ENCODE measurements at regions not wholly inside any gene's neighbourhood (a gene's known extent, or its start where the extent isn't known, plus 50 kb on each side); places are given as distances from the start of the nearest gene placed in this dataset.

DNA sequence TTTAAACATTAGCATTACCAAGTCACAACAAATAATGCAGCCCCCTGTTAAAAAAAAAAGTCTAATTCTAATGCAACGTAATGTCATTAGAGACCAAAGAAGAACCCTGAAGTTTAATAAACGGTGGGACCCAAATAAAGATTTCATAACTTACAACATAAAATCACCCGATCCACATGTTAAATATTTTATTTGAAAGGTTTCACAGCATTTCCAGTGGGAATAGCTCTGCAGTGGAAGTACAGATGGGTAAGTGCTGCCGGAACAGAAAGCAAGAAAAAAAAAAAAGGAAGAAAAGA lies 320.6 kb upstream of the ZMIZ1 start:
- TF ChIP-seq, protein P1, sequence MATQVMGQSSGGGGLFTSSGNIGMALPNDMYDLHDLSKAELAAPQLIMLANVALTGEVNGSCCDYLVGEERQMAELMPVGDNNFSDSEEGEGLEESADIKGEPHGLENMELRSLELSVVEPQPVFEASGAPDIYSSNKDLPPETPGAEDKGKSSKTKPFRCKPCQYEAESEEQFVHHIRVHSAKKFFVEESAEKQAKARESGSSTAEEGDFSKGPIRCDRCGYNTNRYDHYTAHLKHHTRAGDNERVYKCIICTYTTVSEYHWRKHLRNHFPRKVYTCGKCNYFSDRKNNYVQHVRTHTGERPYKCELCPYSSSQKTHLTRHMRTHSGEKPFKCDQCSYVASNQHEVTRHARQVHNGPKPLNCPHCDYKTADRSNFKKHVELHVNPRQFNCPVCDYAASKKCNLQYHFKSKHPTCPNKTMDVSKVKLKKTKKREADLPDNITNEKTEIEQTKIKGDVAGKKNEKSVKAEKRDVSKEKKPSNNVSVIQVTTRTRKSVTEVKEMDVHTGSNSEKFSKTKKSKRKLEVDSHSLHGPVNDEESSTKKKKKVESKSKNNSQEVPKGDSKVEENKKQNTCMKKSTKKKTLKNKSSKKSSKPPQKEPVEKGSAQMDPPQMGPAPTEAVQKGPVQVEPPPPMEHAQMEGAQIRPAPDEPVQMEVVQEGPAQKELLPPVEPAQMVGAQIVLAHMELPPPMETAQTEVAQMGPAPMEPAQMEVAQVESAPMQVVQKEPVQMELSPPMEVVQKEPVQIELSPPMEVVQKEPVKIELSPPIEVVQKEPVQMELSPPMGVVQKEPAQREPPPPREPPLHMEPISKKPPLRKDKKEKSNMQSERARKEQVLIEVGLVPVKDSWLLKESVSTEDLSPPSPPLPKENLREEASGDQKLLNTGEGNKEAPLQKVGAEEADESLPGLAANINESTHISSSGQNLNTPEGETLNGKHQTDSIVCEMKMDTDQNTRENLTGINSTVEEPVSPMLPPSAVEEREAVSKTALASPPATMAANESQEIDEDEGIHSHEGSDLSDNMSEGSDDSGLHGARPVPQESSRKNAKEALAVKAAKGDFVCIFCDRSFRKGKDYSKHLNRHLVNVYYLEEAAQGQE (IDR thresholded peaks at IDR 0.05; ENCODE audit: insufficient read depth in 1 of 2, low read depth in 2 of 2, low read length in 2 of 2), result no peak
- TF ChIP-seq FOXP2 (optimal IDR thresholded peaks at IDR 0.05; ENCODE audit: borderline replicate concordance, extremely low read depth, extremely low read length, insufficient read depth) (no peak), POLR2AphosphoS5 (IDR thresholded peaks at IDR 0.05; ENCODE audit: low read depth, low read length) (no peak), TAF1 (IDR thresholded peaks at IDR 0.05; ENCODE audit: borderline replicate concordance, insufficient read depth, low read length) (no peak)
